GM12878 (cell line): ENCODE measurements at regions not wholly inside any gene's neighbourhood (a gene's known extent, or its start where the extent isn't known, plus 50 kb on each side); places are given as distances from the start of the nearest gene placed in this dataset.

ENCODE experiments used
- ATF7 ChIP-seq: fragments of 450-650 bp; IDR thresholded peaks from 2 replicates; pipeline ENCODE4 v1.6.1; 2016; ENCODE audit warnings: low read depth, mild to moderate bottlenecking
- FOXM1 ChIP-seq: IDR thresholded peaks from 2 replicates; pipeline ENCODE4 v1.6.1; 2012; ENCODE audit warnings: low read depth, mild to moderate bottlenecking, inconsistent platforms, low read length, moderate library complexity
- GATAD2B ChIP-seq: fragments of 450-650 bp; conservative IDR thresholded peaks from 2 replicates; pipeline ENCODE4 v1.6.1; 2017; ENCODE audit warnings: low read depth, mild to moderate bottlenecking, moderate library complexity
- HDAC2 ChIP-seq: fragments of 200-600 bp; sonication (generic); IDR thresholded peaks from 2 replicates; pipeline ENCODE4 v1.6.1; 2017
- JUNB ChIP-seq: IDR thresholded peaks from 2 replicates; pipeline ENCODE4 v1.6.1; 2016; ENCODE audit warnings: antibody characterized with exemption, mild to moderate bottlenecking
- JUND ChIP-seq: IDR thresholded peaks from 2 replicates; pipeline ENCODE4 v1.6.1; 2012; ENCODE audit warnings: low read depth, mild to moderate bottlenecking, low read length, improper control_type of control experiment, moderate library complexity
- KAT2A ChIP-seq: conservative IDR thresholded peaks from 2 replicates; pipeline ENCODE4 v1.6.1; 2011; ENCODE audit warnings: low read depth, low read length; ENCODE audit not compliant: control insufficient read depth
- NRF1 ChIP-seq: conservative IDR thresholded peaks from 2 replicates; pipeline ENCODE4 v1.6.1; 2011; ENCODE audit warnings: mild to moderate bottlenecking, low read depth, low read length, improper control_type of control experiment
- PAX8 ChIP-seq: fragments of 450-650 bp; IDR thresholded peaks from 2 replicates; pipeline ENCODE4 v1.6.1; 2017; ENCODE audit warnings: mild to moderate bottlenecking, moderate library complexity
- POLR2AphosphoS5 ChIP-seq: IDR thresholded peaks from 2 replicates; pipeline ENCODE4 v1.6.1; 2011; ENCODE audit warnings: mild to moderate bottlenecking, low read length, inconsistent platforms
- RELA ChIP-seq: fragments of 450-650 bp; IDR thresholded peaks from 2 replicates; pipeline ENCODE4 v1.8.0; 2014; ENCODE audit warnings: borderline replicate concordance; ENCODE audit not compliant: partially characterized antibody
- SIN3A ChIP-seq: IDR thresholded peaks from 2 replicates; pipeline ENCODE4 v1.6.1; 2012; ENCODE audit warnings: low read depth, low read length, improper control_type of control experiment
- SIX5 ChIP-seq: IDR thresholded peaks from 2 replicates; pipeline ENCODE4 v1.6.1; 2011; ENCODE audit warnings: mild to moderate bottlenecking, low read depth, low read length, moderate library complexity; ENCODE audit not compliant: severe bottlenecking
- SMAD5 ChIP-seq: IDR thresholded peaks from 2 replicates; pipeline ENCODE4 v1.6.1; 2016; ENCODE audit warnings: antibody characterized with exemption, low read depth
- SMC3 ChIP-seq: IDR thresholded peaks from 2 replicates; pipeline ENCODE4 v1.6.1; 2011; ENCODE audit warnings: low read length, improper control_type of control experiment, borderline replicate concordance
- STAT3 ChIP-seq: IDR thresholded peaks from 2 replicates; pipeline ENCODE4 v1.6.1; 2011; ENCODE audit warnings: low read depth, low read length, improper control_type of control experiment
- SUZ12 ChIP-seq: fragments of 200-600 bp; sonication (generic); IDR thresholded peaks from one replicate; pipeline ENCODE4 v1.6.1; 2018; ENCODE audit warnings: antibody characterized with exemption, mild to moderate bottlenecking; ENCODE audit not compliant: unreplicated experiment
- TCF12 ChIP-seq: IDR thresholded peaks from 2 replicates; pipeline ENCODE4 v1.6.1; 2011; ENCODE audit warnings: low read depth, mild to moderate bottlenecking, low read length
- ZNF217 ChIP-seq: fragments of 450-650 bp; IDR thresholded peaks from 2 replicates; pipeline ENCODE4 v1.6.1; 2017; ENCODE audit warnings: antibody characterized with exemption, mild to moderate bottlenecking
- ZNF274 ChIP-seq: IDR thresholded peaks from one replicate; pipeline ENCODE4 v1.8.0; 2011; ENCODE audit not compliant: insufficient read length, insufficient read depth
- TF ChIP-seq, protein P1 (sequence below): IDR thresholded peaks from 2 replicates; pipeline ENCODE4 v1.6.1; 2012; ENCODE audit warnings: low read depth, low read length, improper control_type of control experiment
- TF ChIP-seq, protein P2 (sequence below): fragments of 450-650 bp; formaldehyde crosslinking; IDR thresholded peaks from 2 replicates; pipeline ENCODE4 v1.4.0; 2022; ENCODE audit warnings: mild to moderate bottlenecking, moderate library complexity
- TF ChIP-seq, protein P3 (sequence below): fragments of 450-650 bp; IDR thresholded peaks from 2 replicates; pipeline ENCODE4 v1.6.1; 2017; ENCODE audit warnings: low read depth, mild to moderate bottlenecking, moderate library complexity
- TF ChIP-seq, protein P4 (sequence below): IDR thresholded peaks from 2 replicates; pipeline ENCODE4 v1.6.1; 2011; ENCODE audit warnings: low read depth, mild to moderate bottlenecking, low read length, moderate library complexity, borderline replicate concordance; ENCODE audit errors: extremely low read depth
- TF ChIP-seq, protein P5 (sequence below): fragments of 450-650 bp; IDR thresholded peaks from 2 replicates; pipeline ENCODE4 v1.6.1; 2016; ENCODE audit warnings: mild to moderate bottlenecking

DNA sequence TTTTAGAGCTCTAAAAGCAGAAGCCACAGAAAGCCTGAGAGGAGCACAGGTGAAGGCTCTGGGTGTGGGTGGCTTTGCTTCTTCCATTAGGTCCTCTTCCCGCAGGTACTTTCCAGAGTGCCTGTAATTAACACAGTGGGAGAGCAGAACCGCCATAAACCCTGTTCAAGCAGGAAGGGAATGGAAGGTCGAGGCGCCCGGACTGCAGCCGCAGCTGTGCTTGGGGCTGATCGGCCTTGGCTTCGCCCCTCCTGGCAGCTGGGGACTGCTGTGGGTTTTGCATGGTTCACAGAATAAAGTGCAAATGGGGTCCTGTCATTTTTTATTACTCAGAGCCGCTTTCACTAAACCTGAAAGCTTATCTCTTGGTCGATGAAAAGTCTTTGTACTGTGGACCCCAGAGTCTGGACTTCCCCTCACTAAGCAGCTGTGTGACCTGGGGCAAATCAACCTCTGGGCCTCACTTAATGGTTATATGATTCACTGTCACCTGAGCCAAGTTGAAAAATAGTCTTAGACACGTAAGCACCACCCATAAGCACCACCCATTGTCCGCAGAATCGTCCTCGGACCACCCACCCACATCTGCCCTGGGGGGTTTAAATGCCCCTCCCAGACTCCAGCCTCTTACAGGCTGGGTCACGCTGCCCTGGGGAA is 100.9 kb downstream of the XRCC2 start (continued):
- TF ChIP-seq HDAC2 (no peak), FOXM1 (peak; percentile 58; the same call in 1 of the 2 replicates), GATAD2B (peak; percentile 69; the same call in 1 of the 2 replicates), JUNB (no peak), JUND (no peak), ZNF274 (no peak), NRF1 (no peak), ZNF217 (no peak), ATF7 (peak; percentile 59), SMC3 (no peak), POLR2AphosphoS5 (peak; percentile 49; the same call in 1 of the 2 replicates), PAX8 (no peak), RELA (peak; percentile 63), SMAD5 (no peak), SUZ12 (no peak), TCF12 (peak; percentile 87), SIN3A (no peak), SIX5 (no peak), STAT3 (no peak), KAT2A (no peak)
- TF ChIP-seq, protein P1, sequence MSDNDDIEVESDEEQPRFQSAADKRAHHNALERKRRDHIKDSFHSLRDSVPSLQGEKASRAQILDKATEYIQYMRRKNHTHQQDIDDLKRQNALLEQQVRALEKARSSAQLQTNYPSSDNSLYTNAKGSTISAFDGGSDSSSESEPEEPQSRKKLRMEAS: no peak
- TF ChIP-seq, protein P2, sequence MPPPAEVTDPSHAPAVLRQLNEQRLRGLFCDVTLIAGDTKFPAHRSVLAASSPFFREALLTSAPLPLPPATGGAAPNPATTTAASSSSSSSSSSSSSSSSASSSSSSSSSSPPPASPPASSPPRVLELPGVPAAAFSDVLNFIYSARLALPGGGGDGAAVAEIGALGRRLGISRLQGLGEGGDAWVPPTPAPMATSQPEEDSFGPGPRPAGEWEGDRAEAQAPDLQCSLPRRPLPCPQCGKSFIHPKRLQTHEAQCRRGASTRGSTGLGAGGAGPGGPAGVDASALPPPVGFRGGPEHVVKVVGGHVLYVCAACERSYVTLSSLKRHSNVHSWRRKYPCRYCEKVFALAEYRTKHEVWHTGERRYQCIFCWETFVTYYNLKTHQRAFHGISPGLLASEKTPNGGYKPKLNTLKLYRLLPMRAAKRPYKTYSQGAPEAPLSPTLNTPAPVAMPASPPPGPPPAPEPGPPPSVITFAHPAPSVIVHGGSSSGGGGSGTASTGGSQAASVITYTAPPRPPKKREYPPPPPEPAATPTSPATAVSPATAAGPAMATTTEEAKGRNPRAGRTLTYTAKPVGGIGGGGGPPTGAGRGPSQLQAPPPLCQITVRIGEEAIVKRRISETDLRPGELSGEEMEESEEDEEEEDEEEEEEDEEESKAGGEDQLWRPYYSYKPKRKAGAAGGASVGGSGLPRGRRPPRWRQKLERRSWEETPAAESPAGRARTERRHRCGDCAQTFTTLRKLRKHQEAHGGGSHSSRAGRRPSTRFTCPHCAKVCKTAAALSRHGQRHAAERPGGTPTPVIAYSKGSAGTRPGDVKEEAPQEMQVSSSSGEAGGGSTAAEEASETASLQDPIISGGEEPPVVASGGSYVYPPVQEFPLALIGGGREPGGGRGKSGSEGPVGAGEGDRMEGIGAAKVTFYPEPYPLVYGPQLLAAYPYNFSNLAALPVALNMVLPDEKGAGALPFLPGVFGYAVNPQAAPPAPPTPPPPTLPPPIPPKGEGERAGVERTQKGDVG (CRISPR knock-in tag): no peak
- TF ChIP-seq, protein P3, sequence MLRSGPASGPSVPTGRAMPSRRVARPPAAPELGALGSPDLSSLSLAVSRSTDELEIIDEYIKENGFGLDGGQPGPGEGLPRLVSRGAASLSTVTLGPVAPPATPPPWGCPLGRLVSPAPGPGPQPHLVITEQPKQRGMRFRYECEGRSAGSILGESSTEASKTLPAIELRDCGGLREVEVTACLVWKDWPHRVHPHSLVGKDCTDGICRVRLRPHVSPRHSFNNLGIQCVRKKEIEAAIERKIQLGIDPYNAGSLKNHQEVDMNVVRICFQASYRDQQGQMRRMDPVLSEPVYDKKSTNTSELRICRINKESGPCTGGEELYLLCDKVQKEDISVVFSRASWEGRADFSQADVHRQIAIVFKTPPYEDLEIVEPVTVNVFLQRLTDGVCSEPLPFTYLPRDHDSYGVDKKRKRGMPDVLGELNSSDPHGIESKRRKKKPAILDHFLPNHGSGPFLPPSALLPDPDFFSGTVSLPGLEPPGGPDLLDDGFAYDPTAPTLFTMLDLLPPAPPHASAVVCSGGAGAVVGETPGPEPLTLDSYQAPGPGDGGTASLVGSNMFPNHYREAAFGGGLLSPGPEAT: peak; percentile 92
- TF ChIP-seq, protein P4, sequence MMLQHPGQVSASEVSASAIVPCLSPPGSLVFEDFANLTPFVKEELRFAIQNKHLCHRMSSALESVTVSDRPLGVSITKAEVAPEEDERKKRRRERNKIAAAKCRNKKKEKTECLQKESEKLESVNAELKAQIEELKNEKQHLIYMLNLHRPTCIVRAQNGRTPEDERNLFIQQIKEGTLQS: no peak
- TF ChIP-seq, protein P5, sequence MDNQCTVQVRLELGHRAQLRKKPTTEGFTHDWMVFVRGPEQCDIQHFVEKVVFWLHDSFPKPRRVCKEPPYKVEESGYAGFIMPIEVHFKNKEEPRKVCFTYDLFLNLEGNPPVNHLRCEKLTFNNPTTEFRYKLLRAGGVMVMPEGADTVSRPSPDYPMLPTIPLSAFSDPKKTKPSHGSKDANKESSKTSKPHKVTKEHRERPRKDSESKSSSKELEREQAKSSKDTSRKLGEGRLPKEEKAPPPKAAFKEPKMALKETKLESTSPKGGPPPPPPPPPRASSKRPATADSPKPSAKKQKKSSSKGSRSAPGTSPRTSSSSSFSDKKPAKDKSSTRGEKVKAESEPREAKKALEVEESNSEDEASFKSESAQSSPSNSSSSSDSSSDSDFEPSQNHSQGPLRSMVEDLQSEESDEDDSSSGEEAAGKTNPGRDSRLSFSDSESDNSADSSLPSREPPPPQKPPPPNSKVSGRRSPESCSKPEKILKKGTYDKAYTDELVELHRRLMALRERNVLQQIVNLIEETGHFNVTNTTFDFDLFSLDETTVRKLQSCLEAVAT: 0 out of 2 replicates have a peak, but pooled peaks have one; percentile 11
